ENCODE measurements at regions not wholly inside any gene's neighbourhood (a gene's known extent, or its start where the extent isn't known, plus 50 kb on each side); places are given as distances from the start of the nearest gene placed in this dataset.

DNA sequence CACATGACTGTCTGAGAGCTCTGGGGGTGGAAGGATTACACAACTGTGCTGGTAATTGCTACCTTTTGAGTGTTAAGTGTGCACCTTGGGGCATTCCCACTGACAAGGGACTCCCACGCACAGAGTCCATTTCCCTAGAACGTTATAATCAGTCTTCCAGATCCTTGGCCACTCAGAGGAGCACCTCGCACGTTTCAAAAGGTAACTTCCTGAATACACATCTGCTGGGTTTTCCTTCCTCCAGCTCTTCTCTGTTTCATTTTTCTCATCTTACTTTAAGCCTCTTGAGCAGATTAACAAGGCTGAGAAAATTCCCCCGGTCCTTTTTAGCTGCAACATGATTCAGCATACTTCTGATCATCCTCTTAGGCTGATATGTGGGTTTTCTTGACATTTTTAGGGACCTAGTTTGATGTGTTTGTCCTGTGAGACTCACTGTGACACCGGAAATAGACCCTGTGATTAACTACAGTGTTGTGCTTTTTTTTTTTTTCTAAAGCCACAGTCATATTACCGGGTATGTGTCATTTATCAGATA is 98.4 kb upstream of the DUSP22 start:
- Histone ChIP-seq H2BK20ac (ENCODE audit: low read depth, low read length, poor library complexity, severe bottlenecking) (no peak overlapping the region), H2AK5ac (ENCODE audit: insufficient read length, low read length) (no peak overlapping the region), H3K79me2 (ENCODE audit: insufficient read depth, low read length) (no peaks in the 10 kb centered on the region), H3K23me2 (ENCODE audit: insufficient read length, low read depth, low read length, poor library complexity, severe bottlenecking) (no peaks in the 10 kb centered on the region), H3K23ac (ENCODE audit: insufficient read length, low read depth, low read length) (no peak overlapping the region), H3K4me2 (ENCODE audit: insufficient read depth, insufficient read length, low read length) (no peak overlapping the region), H3K14ac (ENCODE audit: insufficient read depth, low read length) (no peak overlapping the region), H3K56ac (ENCODE audit: insufficient read length, low read depth, low read length) (no peak overlapping the region), H4K8ac (replicated peaks; ENCODE audit: insufficient read length, low read depth, low read length) (no peak overlapping the region), H3K4me1 (ENCODE audit: insufficient read depth, low read length) (no peaks in the 10 kb centered on the region), H2BK5ac (ENCODE audit: insufficient read length, low read length) (no peak overlapping the region), H3K27me3 (ENCODE audit: insufficient read depth, low read length) (no peaks in the 10 kb centered on the region), H4K5ac (ENCODE audit: insufficient read length, low read depth, low read length) (no peak overlapping the region), H3K18ac (ENCODE audit: insufficient read length, low read depth, low read length) (no peak overlapping the region), H3K9ac (ENCODE audit: extremely low read depth, insufficient read length, low read length) (no peak overlapping the region), H2BK12ac (ENCODE audit: insufficient read length, low read depth, low read length) (no peak overlapping the region), H3K27ac (ENCODE audit: insufficient read length, low read depth, low read length) (no peak overlapping the region), H3K79me1 (ENCODE audit: insufficient read depth, low read depth, low read length, poor library complexity, severe bottlenecking) (no peaks in the 10 kb centered on the region), H2BK15ac (ENCODE audit: low read depth, low read length) (no peak overlapping the region), H4K91ac (ENCODE audit: insufficient read length, low read depth, low read length) (no peak overlapping the region), H2BK120ac (ENCODE audit: low read depth, low read length, poor library complexity, severe bottlenecking) (no peak overlapping the region), H4K20me1 (ENCODE audit: control insufficient read depth, insufficient read depth, insufficient read length) (no peaks in the 10 kb centered on the region), H3K4ac (ENCODE audit: low read depth, low read length) (no peak overlapping the region), H3T11ph (ENCODE audit: low read length) (no peak overlapping the region), H3K9me3 (ENCODE audit: control insufficient read depth, low read depth, low read length) (no peaks in the 10 kb centered on the region), H2AFZ (ENCODE audit: low read length) (no peak overlapping the region)
- no peaks in the 10 kb centered on the region; the same call in 1 of the 2 replicates for H3K27me3 Mint-ChIP-seq (ENCODE audit: low read depth)
- no peak overlapping the region for H3K27ac Mint-ChIP-seq
- TF ChIP-seq, protein P1, sequence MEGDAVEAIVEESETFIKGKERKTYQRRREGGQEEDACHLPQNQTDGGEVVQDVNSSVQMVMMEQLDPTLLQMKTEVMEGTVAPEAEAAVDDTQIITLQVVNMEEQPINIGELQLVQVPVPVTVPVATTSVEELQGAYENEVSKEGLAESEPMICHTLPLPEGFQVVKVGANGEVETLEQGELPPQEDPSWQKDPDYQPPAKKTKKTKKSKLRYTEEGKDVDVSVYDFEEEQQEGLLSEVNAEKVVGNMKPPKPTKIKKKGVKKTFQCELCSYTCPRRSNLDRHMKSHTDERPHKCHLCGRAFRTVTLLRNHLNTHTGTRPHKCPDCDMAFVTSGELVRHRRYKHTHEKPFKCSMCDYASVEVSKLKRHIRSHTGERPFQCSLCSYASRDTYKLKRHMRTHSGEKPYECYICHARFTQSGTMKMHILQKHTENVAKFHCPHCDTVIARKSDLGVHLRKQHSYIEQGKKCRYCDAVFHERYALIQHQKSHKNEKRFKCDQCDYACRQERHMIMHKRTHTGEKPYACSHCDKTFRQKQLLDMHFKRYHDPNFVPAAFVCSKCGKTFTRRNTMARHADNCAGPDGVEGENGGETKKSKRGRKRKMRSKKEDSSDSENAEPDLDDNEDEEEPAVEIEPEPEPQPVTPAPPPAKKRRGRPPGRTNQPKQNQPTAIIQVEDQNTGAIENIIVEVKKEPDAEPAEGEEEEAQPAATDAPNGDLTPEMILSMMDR (conservative IDR thresholded peaks at IDR 0.05): no peak
- WGBS (ENCODE audit: extremely low coverage, insufficient read length, low lambda C conversion rate): no CpG with 5 or more reads among the region's 7 CpGs
- no peak overlapping the region for H3K4me3 Mint-ChIP-seq
- 0 out of 4 replicates have a peak, but pooled peaks cover 0 to 2% of the 10 kb centered on the region in 2 experiments for H3K4me1 Mint-ChIP-seq
- H3K9me3 Mint-ChIP-seq: peaks cover 3 to 4% of the 10 kb centered on the region in 2 experiments; a peak in 1 of 5 replicates
- DNase-seq: no peak
- H3K36me3 Mint-ChIP-seq (ENCODE audit: insufficient read depth in 1 of 3, low read depth in 3 of 3): no peaks in the 10 kb centered on the region
